ENCODE measurements at regions not wholly inside any gene's neighbourhood (a gene's known extent, or its start where the extent isn't known, plus 50 kb on each side); places are given as distances from the start of the nearest gene placed in this dataset.

DNA sequence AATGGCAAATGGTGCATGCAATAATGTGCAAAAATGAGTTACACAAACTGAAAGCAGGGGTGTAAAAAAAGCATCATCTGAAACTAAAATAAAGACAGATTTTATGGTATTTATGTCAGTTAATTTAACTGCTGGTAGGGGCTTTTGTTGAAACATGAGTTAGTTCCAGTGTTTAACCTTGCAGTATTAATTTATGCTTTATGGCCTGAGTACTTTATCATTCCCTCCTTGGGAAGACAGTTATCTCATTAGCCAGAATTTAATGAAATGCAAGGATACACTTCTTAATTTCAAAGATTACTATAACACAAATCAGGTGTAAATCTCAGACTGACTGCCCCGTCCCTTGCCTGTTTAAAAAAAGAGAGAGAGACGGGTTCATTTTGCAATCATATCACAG is 240.1 kb upstream of the MEIS2 start:
- no peaks in the 10 kb centered on the region for H3K9me3 Mint-ChIP-seq (ENCODE audit: low read depth)
- no peaks in the 10 kb centered on the region for H3K4me1 Mint-ChIP-seq (ENCODE audit: low read depth)
- no peaks in the 10 kb centered on the region for H3K36me3 Mint-ChIP-seq (ENCODE audit: low read depth)
- DNase-seq (ENCODE audit: low spot score), result no peak
- H3K27ac Mint-ChIP-seq (ENCODE audit: unreplicated experiment), result no peak overlapping the region
- H3K27me3 Mint-ChIP-seq (ENCODE audit: low read depth), result peaks cover 5% of the 10 kb centered on the region
- H3K4me3 Mint-ChIP-seq (ENCODE audit: unreplicated experiment), result no peak overlapping the region
- TF ChIP-seq, protein P1, sequence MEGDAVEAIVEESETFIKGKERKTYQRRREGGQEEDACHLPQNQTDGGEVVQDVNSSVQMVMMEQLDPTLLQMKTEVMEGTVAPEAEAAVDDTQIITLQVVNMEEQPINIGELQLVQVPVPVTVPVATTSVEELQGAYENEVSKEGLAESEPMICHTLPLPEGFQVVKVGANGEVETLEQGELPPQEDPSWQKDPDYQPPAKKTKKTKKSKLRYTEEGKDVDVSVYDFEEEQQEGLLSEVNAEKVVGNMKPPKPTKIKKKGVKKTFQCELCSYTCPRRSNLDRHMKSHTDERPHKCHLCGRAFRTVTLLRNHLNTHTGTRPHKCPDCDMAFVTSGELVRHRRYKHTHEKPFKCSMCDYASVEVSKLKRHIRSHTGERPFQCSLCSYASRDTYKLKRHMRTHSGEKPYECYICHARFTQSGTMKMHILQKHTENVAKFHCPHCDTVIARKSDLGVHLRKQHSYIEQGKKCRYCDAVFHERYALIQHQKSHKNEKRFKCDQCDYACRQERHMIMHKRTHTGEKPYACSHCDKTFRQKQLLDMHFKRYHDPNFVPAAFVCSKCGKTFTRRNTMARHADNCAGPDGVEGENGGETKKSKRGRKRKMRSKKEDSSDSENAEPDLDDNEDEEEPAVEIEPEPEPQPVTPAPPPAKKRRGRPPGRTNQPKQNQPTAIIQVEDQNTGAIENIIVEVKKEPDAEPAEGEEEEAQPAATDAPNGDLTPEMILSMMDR (IDR thresholded peaks at IDR 0.05), result no peak

DNA sequence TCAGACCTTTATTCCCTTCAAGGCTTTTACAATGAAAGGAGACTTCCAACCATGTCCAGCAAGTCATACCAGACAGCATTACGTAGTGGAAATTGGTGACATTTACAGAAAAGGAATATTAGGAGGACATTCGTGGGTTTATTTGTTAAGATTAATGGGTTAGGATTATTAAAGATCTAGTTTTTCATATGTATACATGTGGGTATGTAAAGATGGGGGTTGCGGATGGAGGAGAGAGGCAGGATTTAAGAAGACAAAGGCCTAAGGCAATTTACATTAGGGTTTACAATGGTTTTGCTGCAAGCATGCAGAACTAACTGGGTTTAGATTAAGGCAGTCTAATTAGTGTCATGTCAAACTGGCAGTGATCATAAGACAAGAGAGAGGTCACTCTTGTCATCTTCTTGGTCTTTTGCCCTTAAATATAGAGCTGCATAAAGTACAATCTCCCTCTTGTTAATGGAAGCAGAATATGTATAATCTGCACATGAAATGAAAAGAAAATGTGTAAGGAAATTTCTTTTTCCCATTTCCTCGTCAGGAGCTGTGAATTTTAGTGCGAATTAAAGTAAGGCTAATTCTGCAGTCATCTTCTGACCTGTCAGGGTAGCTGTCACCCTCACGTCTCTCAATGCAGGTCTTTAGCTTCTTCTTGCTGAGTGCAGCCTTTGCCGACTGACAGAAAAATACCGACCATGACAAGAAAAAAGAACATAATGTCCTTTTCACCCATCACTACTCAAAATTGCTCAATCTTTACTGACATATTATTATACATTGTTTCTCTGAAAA is 258.9 kb upstream of the MEIS2 start:
- TF ChIP-seq, protein P1 (IDR thresholded peaks at IDR 0.05), result no peak
- Mint-ChIP-seq H3K4me3 (ENCODE audit: unreplicated experiment) (no peak overlapping the region), H3K36me3 (ENCODE audit: low read depth) (no peaks in the 10 kb centered on the region), H3K9me3 (ENCODE audit: low read depth) (no peaks in the 10 kb centered on the region), H3K4me1 (ENCODE audit: low read depth) (no peaks in the 10 kb centered on the region), H3K27ac (ENCODE audit: unreplicated experiment) (no peak overlapping the region), H3K27me3 (ENCODE audit: low read depth) (peaks cover 13% of the 10 kb centered on the region)
- DNase-seq (ENCODE audit: low spot score), result no peak

DNA sequence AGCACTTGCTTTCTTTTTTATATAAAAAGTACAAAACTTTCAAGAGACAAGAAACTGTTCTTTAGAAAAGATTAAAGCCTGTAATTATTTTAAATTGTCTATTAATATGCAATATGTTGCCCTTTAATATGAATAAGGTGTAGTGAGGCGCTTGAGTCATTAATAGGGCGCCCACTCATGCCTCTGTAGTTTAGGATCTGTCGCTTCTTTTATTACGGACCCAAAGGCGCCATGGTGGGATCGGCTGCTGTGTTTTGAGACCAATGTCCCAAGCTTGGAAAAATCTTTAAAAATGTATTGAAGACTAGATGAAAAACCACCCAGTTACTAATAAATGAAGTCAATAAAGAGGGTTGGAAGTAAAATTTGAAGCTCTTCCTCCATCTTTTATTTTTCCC is 259.5 kb upstream of the MEIS2 start:
- TF ChIP-seq, protein P1 (IDR thresholded peaks at IDR 0.05), result no peak
- DNase-seq (ENCODE audit: low spot score), result no peak
- Mint-ChIP-seq H3K4me3 (ENCODE audit: unreplicated experiment) (no peak overlapping the region), H3K4me1 (ENCODE audit: low read depth) (no peaks in the 10 kb centered on the region), H3K9me3 (ENCODE audit: low read depth) (no peaks in the 10 kb centered on the region), H3K27ac (ENCODE audit: unreplicated experiment) (no peak overlapping the region), H3K36me3 (ENCODE audit: low read depth) (no peaks in the 10 kb centered on the region), H3K27me3 (ENCODE audit: low read depth) (peaks cover 14% of the 10 kb centered on the region)

DNA sequence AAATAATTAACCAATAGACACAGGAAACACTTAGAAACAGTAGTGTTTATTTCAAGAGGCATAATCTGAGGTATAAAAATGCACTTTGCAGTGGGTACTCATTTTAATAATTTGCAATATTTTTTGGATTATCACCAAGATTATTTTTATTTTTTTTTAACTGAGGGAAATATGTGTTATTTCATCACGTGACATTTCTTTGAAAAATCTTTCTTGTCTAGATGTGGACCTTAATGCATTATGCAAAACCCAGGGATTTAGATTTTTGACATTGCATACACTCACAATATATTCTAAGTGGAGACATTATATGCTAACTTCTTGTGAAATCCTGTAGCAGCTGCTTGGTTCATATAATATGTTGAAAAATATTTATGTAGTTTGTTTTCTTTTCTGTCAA is 260.4 kb upstream of the MEIS2 start:
- H3K27ac Mint-ChIP-seq (ENCODE audit: unreplicated experiment), result no peak overlapping the region
- no peak overlapping the region for H3K4me3 Mint-ChIP-seq (ENCODE audit: unreplicated experiment)
- TF ChIP-seq, protein P1 (IDR thresholded peaks at IDR 0.05), result no peak
- no peaks in the 10 kb centered on the region for H3K4me1 Mint-ChIP-seq (ENCODE audit: low read depth)
- no peaks in the 10 kb centered on the region for H3K9me3 Mint-ChIP-seq (ENCODE audit: low read depth)
- DNase-seq (ENCODE audit: low spot score), result no peak
- H3K27me3 Mint-ChIP-seq (ENCODE audit: low read depth), result peaks cover 14% of the 10 kb centered on the region
- no peaks in the 10 kb centered on the region for H3K36me3 Mint-ChIP-seq (ENCODE audit: low read depth)

DNA sequence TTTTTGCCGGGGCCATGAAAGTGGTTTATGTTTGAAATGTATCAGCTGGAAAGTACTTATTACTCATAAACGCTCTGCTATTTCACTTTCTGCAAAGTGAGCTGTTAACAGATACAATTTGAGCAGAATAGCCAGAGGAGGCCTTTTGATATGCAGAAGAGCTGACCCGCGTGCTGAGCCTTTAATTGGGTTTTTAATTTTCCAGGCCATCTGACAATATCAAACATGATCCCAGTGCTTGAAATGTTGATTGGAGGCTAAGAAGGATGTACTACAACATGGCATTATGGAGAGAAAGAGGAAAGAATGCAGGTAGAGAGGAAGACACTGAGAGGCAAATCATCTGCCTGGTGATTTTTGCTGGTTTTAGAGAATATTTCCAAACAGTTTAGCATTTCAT is 261.3 kb upstream of the MEIS2 start:
- no peaks in the 10 kb centered on the region for H3K36me3 Mint-ChIP-seq (ENCODE audit: low read depth)
- H3K27ac Mint-ChIP-seq (ENCODE audit: unreplicated experiment), result no peak overlapping the region
- no peaks in the 10 kb centered on the region for H3K4me1 Mint-ChIP-seq (ENCODE audit: low read depth)

More for the DNA sequence above, 261.3 kb upstream of the MEIS2 start:
- Mint-ChIP-seq H3K9me3 (ENCODE audit: low read depth) (no peaks in the 10 kb centered on the region), H3K27me3 (ENCODE audit: low read depth) (peaks cover 11% of the 10 kb centered on the region), H3K4me3 (ENCODE audit: unreplicated experiment) (no peak overlapping the region)
- TF ChIP-seq, protein P1 (IDR thresholded peaks at IDR 0.05), result no peak
- no peak for DNase-seq (ENCODE audit: low spot score)

Measured in chondrocyte (in vitro differentiated cells).